ENCODE measurements at regions not wholly inside any gene's neighbourhood (a gene's known extent, or its start where the extent isn't known, plus 50 kb on each side); places are given as distances from the start of the nearest gene placed in this dataset.

GRCh38 chr15:35998663-35999602, 453.0 kb upstream of the DPH6 start:
- no peak for TF ChIP-seq CTCF (IDR thresholded peaks at IDR 0.05; ENCODE audit: low read depth, low read length, missing control alignments)
- DNase-seq (ENCODE audit: low read depth) = no peak
- H3K4me3 ChIP-seq (ENCODE audit: low read depth, low read length) = no peak overlapping the region

- no peak for TF ChIP-seq CTCF (IDR thresholded peaks at IDR 0.05; ENCODE audit: low read depth, low read length, missing control alignments)
- no peak for DNase-seq (ENCODE audit: low read depth)
- no peak overlapping the region for H3K4me3 ChIP-seq (ENCODE audit: low read depth, low read length)
Observed at GRCh38 chr15:36004891-36005490, 459.0 kb upstream of the DPH6 start.

- no peak for DNase-seq (ENCODE audit: low read depth)
- no peak for TF ChIP-seq CTCF (IDR thresholded peaks at IDR 0.05; ENCODE audit: low read depth, low read length, missing control alignments)
- H3K4me3 ChIP-seq (ENCODE audit: low read depth, low read length) = no peak overlapping the region
Observed at GRCh38 chr15:36005542-36005941, 459.6 kb upstream of the DPH6 start.

GRCh38 chr15:36007699-36008098, 461.7 kb upstream of the DPH6 start:
- H3K4me3 ChIP-seq (ENCODE audit: low read depth, low read length) = no peak overlapping the region
- no peak for DNase-seq (ENCODE audit: low read depth)
- TF ChIP-seq CTCF (IDR thresholded peaks at IDR 0.05; ENCODE audit: low read depth, low read length, missing control alignments) = no peak

- no peak for DNase-seq (ENCODE audit: low read depth)
- no peak overlapping the region for H3K4me3 ChIP-seq (ENCODE audit: low read depth, low read length)
- no peak for TF ChIP-seq CTCF (IDR thresholded peaks at IDR 0.05; ENCODE audit: low read depth, low read length, missing control alignments)
Observed at GRCh38 chr15:36008719-36009118, 462.8 kb upstream of the DPH6 start.

GRCh38 chr15:36024031-36024688, 478.2 kb upstream of the DPH6 start:
- no peak overlapping the region for H3K4me3 ChIP-seq (ENCODE audit: low read depth, low read length)
- no peak for DNase-seq (ENCODE audit: low read depth)
- TF ChIP-seq CTCF (IDR thresholded peaks at IDR 0.05; ENCODE audit: low read depth, low read length, missing control alignments) = no peak
